ENCODE measurements at regions not wholly inside any gene's neighbourhood (a gene's known extent, or its start where the extent isn't known, plus 50 kb on each side); places are given as distances from the start of the nearest gene placed in this dataset.
A peak's percentile ranks its signal among the peaks of the same experiment; 100 is the strongest.

DNA sequence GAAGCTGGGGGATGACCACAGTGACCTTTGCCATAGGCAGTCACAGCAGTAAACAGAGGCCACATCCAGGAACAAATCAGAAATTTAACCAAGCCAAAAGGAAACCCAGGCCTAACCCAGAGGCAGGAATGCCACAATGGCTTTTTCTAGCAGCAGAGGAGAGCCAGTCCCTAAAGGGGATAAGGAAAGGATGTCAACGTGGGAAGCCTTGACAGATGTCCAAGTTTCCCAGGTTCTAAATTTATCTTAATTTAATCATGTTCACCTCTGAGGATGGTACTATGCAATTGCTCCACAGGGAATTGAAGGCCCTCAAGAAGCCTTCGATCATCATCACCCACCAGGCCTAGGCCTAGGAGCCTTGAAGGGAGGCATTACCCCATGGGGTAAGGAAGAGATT, 374.7 kb downstream of the TNS1 start:
- no peak for DNase-seq (ENCODE audit: low read depth in 1 of 2, low spot score in 1 of 2)

DNA sequence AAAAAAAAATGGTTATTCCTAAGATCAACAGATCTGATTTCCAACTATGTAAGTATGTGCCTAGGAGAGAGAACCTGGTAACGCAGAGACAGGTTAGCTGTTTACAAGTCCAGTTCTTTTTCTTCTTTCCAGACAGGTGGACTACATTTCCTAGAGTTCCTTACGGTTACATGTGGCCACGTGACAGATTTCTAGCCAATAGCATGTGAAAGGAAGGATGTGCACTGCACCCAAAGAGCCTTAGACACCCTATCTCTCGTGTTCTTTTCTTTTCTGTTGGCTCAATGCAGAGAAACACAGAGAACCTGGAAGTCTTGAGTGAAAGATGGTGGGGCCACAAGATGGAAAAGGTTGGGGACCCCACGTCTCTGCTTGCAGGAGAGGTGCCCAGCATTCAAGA, 375.9 kb downstream of the TNS1 start:
- no peak for DNase-seq (ENCODE audit: low read depth in 1 of 2, low spot score in 1 of 2)

DNA sequence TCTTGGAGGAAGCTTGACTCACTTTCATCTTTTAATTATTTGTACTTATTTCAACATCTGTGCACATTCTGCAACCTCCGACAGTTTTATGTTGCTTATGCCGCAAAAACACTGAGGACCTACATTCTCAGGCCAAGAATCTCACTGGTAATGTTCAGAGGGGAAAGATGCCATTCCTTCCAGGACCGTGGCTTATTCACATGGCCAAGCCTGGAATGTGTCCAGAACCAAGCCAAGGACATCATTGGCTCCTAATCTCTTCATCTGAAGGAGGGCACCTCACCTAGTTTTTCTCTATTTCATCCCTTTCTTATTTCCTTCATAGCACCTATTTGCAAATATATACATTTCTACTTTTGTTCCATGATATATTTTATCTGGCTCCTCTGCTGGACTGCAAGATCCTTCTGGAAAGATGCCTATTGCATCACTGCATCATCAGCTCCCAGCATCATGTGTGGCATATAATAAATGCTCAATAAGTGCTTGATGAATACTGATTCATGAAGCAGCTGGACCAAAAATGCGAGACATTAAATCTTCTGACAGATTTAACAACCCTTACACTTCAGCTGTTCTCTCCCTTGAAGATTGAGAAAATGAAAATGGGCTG, 377.1 kb downstream of the TNS1 start:
- DNase-seq (ENCODE audit: low read depth in 1 of 2, low spot score in 1 of 2): no peak

DNA sequence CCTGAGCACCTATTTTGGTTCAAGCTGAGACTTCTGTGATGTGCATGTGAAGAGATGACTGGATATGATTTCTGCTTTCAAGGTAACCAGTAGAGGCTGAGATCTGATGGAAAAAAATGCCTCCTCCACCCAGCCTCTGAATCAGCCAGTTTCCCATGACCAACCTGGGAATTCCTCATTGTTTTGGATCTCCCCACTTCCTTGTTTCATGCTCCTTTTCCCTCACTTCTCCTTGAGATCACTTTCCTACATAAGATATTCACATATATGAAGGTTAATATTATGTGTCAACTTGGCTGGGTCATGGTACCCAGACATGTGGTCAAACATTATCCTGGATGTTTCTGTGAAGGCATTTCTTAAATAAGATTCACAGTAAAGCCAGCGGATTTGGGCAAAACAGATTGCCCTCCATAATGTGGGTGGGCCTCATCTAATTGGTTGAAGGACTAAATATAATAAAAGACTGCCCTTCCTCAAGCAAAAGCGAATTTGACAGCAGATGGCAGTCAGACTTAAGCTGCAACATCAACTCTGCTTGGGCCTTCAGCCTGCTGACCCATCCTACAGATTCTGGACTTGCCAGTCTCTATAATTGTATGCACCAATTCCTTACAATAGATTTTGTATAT, 379.4 kb downstream of the TNS1 start:
- DNase-seq (ENCODE audit: low read depth in 1 of 2, low spot score in 1 of 2): no peak

DNA sequence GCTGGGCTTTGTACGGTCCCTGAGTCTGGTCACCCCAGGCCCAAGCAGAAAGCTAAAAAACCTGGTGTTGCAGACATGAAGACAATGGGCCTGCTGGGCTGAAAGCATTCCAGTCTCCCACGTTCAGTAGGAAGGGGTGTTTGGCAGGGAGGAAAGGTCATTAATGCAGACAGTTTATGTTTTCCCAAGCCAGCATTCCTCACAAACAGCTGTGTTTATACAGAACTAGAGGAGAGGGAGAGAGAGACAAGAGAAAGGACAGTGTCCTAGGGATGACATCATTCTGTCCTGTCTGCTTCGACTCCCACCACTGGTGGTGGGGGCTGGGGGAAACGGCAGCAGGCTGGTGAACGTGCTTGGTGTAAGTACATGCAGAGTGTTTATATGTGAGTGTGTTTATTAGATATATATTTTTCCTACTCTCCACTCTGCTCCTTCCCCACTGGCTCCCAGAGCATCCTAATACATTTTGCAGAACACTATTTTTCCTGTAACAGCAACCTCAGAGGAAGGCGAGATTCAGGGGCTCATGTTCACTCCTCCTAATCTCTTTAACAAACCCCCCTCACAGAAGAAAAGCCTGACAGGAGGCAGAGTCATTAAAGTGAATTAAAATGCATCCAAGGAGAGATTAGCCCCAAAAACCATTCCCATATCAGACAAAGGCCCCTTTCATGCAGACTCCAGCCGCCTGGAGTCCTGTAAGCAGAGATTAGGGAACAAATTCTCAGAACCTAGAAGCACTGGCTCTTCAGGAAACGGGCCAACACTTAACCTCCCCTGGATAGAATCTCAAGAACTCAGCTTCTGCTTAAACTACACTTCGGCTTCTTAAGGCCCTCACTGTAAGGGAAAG, 380.4 kb downstream of the TNS1 start:
- DNase-seq (ENCODE audit: low read depth in 1 of 2, low spot score in 1 of 2): no peak

DNA sequence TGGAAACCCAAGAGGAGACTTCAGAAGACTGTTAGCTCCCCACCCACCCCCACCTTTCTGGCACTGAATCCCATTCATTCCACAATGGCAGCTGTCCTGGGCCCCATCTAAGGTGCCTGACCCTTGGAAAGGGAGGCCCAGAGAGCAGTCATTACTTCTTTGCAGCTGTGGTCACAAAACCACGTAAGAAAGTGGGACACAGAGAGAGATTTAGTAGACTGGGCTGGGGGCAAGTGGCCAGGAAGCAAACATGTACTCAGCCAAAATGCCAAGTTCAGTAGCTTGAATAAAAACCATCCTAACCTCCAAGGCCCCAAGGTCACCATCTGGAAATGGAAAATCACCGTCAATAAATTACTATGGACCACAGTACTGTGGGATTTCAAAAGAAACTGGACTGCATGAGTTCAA, 381.4 kb downstream of the TNS1 start:
- DNase-seq (ENCODE audit: low read depth in 1 of 2, low spot score in 1 of 2): no peak

DNA sequence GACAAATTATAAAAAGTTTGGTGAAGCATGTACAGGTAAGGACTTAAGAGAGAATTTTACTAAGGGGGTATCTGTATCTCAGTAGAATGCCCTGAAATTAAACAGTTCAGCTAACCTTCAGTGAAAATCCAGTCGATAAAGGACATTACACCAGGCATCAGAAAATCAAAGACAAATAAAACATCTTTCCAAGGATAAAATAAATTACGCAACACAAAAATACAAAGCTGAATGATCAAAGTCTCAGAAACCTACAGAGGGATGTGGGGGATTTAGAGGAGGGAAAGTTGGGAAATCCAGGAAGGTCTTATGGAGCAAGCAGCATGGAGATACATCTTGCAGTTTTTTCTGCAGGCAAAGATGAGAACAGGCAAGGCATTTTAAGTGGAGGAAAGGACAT, 384.1 kb downstream of the TNS1 start:
- no peak for DNase-seq (ENCODE audit: low read depth in 1 of 2, low spot score in 1 of 2)

DNA sequence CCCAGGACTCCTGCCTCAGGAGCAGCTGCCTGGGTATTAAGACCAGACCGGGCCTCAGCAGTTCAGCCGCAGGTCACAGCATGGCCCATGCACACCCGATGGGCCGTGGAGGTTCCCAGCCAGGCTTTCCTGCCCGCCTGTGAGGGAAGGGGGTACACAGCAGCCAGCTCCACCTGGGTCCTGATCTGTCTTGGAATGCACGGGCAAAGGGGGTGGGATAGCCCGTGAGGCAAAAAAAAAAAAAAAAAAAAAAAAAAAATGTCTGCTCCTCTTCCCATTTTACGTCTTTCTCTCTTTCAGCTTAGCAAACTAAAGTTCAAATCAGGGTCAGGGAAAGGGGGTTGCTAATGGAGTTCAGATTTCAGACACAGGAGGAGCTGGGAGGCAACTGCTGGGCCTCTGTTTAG, 385.2 kb downstream of the TNS1 start:
- no peak for DNase-seq (ENCODE audit: low read depth in 1 of 2, low spot score in 1 of 2)

DNA sequence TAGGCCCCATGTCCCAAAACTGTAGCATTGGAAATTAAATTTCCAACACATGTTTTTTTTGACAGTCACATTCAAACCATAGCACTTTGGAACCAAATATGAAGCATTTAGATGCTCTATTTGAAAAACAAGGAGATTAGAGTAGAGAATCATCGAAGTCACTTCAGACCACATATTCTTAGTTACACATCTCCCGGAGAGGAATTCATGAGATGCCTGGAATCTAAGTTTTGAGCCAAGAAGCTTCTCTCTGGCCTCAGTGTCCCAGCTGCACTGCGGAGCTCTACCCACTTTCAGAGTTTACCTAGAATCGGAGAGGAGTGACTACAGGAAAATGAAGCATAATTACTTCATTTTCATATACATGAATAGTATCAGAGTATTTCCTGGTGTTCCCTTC, 385.9 kb downstream of the TNS1 start:
- no peak for DNase-seq (ENCODE audit: low read depth in 1 of 2, low spot score in 1 of 2)

DNA sequence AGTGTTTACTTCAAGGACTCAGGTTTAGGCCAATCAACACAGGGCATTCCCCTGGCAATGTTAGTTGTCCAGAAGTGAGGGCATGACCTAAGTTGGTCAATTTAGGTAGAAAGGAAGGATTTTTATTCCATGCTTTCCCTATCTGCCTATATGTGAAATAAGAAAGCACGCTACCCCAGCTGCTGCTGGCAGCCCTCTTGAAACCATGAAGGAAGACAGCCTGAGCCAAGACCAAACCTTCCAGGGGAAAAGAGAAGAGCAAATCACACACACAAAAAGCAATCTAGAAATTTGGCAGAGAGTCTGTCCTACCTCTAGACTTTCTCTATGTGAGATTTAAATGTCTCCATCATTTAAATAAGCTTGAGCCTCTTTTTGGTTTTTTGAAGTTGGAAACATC, 387.6 kb downstream of the TNS1 start:
- no peak for DNase-seq (ENCODE audit: low read depth in 1 of 2, low spot score in 1 of 2)

DNA sequence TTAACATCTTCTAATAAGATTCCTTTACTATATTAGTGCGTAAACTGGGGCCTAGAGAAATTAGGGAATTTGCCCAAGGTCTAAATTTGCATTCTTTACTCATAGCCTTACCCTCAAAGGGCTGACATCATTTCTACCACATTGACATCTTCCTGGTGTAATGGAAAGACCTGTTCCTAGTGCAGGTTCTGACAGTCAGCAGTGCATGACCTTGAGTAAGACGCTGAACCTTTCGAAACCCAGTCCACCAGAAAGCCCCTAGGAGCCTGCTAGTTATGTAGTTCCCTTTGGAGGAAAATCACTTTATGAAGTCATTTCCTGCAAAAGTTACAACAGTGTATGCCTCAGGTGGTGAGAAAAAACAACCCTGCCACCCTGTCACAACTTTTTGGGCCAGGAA, 388.3 kb downstream of the TNS1 start:
- no peak for DNase-seq (ENCODE audit: low read depth in 1 of 2, low spot score in 1 of 2)

DNA sequence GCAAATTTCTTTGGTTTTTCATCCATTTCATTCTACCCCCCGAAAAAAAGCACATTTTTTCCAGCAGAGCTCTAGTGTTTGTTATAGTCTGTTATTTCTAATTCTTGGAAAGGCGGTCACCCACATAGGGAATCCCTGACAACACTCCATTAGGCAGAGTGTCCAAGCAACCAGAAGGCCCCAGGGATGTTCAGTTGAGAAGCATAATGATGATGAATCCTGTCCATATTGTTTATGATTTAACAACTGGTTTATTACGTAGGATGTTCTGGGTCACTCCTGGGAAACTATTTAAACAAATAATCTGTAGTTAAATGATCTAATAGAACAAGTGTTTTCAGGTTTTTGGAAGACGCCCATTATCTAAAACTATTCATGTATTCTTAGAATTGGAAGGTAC, 388.7 kb downstream of the TNS1 start:
- no peak for DNase-seq (ENCODE audit: low read depth in 1 of 2, low spot score in 1 of 2)

DNA sequence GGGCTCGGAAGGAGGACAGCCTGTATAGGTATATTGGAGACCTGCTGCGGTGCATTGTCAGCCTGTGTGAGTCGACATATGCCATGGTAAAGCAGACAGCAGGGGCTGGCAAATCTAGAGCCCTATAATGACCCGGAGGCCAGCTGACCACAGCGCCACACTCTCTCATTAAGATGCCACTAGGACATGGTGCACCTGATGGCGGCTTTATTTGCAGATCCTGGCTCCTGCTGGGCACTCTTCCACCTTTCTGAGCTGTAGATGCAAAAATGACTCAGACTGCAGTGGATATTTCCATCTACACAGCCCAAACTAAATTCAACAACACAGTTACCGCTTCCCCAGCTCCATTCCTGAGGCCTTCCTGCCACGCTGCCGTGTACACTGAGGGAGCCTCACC, 389.9 kb downstream of the TNS1 start:
- DNase-seq (ENCODE audit: low read depth in 1 of 2, low spot score in 1 of 2): no peak

DNA sequence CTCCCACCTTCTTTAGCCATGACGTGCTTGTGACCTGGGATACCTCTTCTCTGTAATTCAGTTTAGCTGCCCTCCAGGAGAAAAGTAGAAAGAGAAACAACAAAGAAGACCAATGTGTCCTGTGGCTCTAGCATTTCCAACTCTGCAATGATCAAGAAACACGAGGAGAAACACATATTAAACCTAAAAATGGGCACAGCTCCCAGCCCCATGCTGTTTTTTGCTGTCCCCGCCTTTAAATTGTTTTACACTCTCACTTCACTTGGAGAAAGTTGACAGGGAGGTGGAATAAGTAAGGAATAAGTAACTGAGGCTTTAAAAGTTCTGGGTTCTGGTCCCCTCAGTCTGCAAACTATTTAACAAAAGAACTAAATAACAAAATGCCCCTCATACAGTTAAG, 390.6 kb downstream of the TNS1 start:
- DNase-seq (ENCODE audit: low read depth in 1 of 2, low spot score in 1 of 2): no peak

DNA sequence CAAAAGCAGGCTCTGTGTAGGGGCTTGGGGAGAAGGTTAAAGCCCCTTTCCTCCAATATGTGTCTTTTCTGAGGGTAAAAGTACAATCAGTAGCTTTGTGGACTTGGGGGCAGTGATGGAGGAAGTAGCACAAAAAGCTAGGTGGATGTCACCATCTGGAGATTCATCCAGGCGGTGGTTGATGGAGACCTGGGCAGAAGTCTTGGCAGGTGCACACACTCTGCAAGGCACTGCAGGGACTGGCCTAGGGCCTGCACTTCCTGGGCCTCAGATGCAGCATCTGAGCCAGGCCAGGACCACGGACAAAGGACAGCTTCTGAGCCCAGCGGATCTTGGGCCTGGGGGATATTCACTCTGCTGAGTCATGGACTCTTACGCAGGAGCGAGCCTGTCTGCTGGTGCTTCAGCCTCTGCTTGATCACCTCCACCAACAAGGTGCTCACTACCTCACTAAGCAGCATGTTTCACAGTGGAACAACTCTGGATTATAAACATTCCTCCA, 391.1 kb downstream of the TNS1 start:
- DNase-seq (ENCODE audit: low read depth in 1 of 2, low spot score in 1 of 2): no peak

DNA sequence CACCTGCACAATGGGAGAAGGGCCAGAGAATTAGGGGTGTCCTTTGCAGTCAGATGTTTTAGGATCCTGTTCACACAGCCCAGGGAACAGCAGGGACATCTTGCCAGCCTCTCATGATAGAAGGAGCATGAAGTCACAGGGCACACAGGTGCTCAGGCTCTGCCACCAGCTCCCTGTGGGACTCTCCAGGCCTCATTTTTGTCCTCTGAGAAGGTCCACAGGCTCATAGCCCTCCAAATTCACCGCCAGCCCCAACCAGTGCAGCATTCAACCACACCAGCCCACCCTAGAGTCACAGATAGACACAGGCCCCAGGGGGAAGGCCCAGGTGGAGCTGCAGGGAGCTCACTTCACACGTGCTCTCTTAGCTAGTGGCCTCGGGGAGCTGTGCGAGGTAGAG, 391.7 kb downstream of the TNS1 start:
- no peak for DNase-seq (ENCODE audit: low read depth in 1 of 2, low spot score in 1 of 2)

DNA sequence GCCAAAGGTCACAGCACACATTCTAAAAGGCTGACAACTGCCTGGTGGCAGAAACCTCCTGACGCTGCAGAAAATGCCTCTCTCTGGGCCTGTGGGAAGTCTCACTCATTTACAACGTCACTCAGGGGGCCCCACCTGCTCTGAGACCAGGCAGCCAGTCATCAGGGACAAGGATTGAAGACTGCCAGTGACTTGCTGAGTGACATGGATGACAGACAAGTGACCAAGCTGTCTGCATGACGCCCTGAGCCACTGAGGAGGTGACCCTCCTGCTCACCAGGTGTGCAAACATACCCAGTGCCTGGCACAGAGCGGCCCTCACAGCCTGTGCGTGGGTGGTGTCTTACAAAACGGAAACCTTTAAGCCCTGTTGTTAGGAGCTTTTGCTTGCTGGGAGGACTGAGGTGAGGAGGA, 392.4 kb downstream of the TNS1 start:
- peak in 1 of 2 donors; percentile 8 for DNase-seq (ENCODE audit: low read depth in 1 of 2, low spot score in 1 of 2)

DNA sequence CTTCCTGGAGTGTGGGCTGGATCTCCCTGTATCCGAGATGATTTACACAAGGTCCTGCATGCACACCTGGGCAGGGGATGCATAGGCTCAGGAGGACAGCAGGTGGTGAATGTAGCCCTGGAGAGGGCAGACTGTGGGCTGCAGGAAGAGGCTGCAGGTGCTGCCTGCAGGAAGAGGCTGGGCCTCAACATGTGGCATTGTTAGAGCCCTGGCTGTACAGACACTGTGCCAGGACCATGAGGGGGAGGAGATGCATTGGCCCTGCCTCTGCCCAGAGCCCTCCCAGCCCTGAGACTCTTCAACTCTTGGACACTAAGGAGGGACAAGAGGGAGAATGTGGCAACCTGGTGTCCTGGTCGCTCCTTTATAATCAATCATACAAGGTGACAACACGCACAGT, 392.8 kb downstream of the TNS1 start:
- no peak for DNase-seq (ENCODE audit: low read depth in 1 of 2, low spot score in 1 of 2)

DNA sequence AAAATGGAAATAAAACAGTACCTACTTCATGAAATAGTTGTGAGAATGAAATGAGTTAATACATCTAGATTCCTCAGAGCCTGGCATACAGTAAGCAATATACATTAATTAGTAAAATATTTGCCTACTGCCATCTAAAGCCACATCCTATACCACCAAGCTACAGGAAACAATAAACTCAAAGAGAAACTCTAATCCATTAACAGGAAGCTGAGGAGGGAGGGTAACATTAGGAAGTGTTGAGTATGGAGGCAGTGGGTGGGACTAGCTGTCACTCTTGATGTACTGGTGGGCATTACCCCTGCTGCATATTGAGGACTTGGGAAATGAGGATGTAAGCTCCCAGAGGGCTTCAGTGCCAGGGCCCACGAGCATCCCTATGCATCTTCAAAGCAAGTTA, 396.5 kb downstream of the TNS1 start:
- DNase-seq (ENCODE audit: low read depth in 1 of 2, low spot score in 1 of 2): no peak

DNA sequence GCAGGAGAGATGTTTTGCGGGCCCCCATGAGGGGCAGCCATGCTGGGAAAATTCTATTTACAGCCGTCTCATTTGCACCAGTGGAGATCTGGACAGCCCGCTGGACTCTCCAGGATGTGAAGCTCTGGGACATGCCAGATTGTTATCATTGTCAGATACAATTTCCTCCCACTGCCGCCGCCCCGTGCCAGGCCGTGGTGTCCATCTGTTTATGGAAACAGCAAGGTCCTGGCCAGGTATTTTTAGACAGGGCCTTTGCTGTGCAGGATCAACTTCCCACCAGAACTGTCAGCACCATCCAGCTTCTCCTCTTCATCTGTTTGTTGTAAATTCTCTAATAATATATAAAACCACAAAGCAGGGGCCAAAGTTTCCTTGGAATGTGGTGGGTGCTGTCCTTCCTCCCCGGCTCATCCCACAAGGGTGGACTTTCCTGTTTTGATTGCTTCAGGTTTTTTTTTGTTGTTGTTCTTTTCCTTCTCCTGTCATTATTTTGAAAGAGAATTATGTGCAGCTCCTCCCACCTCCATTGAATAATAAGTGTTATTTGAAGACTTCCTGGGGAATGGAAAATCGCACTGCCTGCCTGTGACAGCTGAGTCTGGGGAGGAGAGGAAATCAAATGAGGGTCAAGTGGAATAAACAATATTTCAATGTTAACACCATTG, 398.1 kb downstream of the TNS1 start:
- no peak for DNase-seq (ENCODE audit: low read depth in 1 of 2, low spot score in 1 of 2)

DNA sequence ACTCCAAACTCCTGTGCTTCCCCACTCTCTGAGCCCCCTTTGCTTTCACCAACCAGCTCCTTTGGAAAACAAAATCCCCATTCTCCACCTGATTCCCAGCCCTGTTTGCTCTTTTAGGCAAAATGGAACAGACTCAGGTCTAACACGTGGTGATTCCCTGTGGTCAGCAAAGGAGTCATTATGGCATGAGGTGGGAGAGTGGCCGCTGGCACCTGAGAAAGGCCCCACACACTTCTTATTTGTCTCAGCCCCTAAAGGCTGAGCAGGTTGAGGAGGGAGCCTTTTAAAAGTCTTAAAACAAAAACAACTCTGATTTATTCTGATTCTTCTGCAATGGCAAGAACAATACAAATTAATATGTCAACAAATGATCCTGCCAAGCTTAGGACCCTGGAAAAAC, 401.2 kb downstream of the TNS1 start:
- no peak for DNase-seq (ENCODE audit: low read depth in 1 of 2, low spot score in 1 of 2)

DNA sequence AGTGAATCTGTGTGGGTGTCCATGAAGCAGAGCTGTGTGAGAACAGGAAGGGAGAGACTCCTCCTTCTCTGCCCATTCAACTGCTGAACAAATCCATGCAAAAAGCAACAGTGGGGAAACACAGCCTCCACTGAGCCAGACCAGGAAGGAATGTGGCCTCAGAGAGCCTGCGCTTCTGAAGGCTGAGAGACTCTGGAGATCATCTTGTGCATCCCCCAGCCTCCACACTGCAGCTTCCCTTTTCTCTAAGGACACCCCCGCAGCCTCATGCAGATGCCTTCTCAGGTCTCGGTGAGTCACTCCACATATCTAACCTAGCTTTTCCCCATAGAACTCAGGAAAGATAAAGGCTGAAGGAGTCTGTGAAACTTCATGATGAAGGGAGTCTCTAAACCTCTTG, 402.9 kb downstream of the TNS1 start:
- DNase-seq (ENCODE audit: low read depth in 1 of 2, low spot score in 1 of 2): no peak

Data from activated T-helper 1 cell treated with anti-CD3 and anti-CD28 coated beads, Interleukin-2, amount 50 U/mL, for 16 hours (primary cell).